Heart left ventricle (tissue), 16 donors: ENCODE measurements at regions not wholly inside any gene's neighbourhood (a gene's known extent, or its start where the extent isn't known, plus 50 kb on each side); places are given as distances from the start of the nearest gene placed in this dataset.

ENCODE experiments used
- ATAC-seq, 4 donors: fragments of 200-7000 bp; cut with Tn5 transposase; one replicate each; pipeline ENCODE4 v1.9.1; 2020 to 2022; ENCODE audit warnings: moderate library complexity in 4 of 4, mild to moderate bottlenecking in 3 of 4, moderate number of reproducible peaks in 1 of 4
- DNase-seq, 5 donors: peaks; one replicate each; pipeline ENCODE4 v3.0.0-alpha.2; 2020
- H3K27ac ChIP-seq, 12 donors: fragments of 200-600 bp; sonication (generic) in 4 of 12; one replicate each; pipeline versions ENCODE4 v1.5.0 to v1.8.0; 2016 to 2022; ENCODE audit warnings: mild to moderate bottlenecking in 2 of 12
- H3K27me3 ChIP-seq, 9 donors: fragments of 200-600 bp; sonication (generic) in 2 of 9; one replicate each; pipeline versions ENCODE4 v1.5.1 to v1.8.0; 2016 to 2022; ENCODE audit warnings: mild to moderate bottlenecking in 3 of 9
- H3K36me3 ChIP-seq, 9 donors: fragments of 200-600 bp; sonication (generic) in 2 of 9; one replicate each; pipeline versions ENCODE4 v1.5.0 to v1.8.0; 2018 to 2022; ENCODE audit warnings: mild to moderate bottlenecking in 2 of 9
- H3K4me1 ChIP-seq, 12 donors: fragments of 200-600 bp; sonication (generic) in 4 of 12; one replicate each; pipeline versions ENCODE4 v1.5.0 to v1.8.0; 2016 to 2022; ENCODE audit warnings: mild to moderate bottlenecking in 3 of 12
- H3K4me3 ChIP-seq, 12 donors: fragments of 200-600 bp; sonication (generic) in 4 of 12; one replicate each; pipeline versions ENCODE4 v1.5.0 to v1.8.0; 2017 to 2022; ENCODE audit warnings: mild to moderate bottlenecking in 9 of 12, moderate library complexity in 4 of 12
- H3K9me3 ChIP-seq, 12 donors: fragments of 200-600 bp; sonication (generic) in 4 of 12; one replicate each; pipeline versions ENCODE4 v1.5.0 to v1.8.0; 2016 to 2022; ENCODE audit warnings: mild to moderate bottlenecking in 1 of 12
- POLR2A ChIP-seq, 2 donors: fragments of 450-650 bp; IDR thresholded peaks; one replicate each; pipeline ENCODE4 v1.6.1; 2017; ENCODE audit warnings: antibody characterized with exemption in 2 of 2, mild to moderate bottlenecking in 2 of 2, moderate library complexity in 2 of 2
- WGBS, 4 donors: extraction: QIAGEN DNeasy Blood & Tissue Kit in 2 of 4; methylation state at CpG; one replicate each; pipeline versions ENCODE4 v1.1.5 to v1.1.7; 2013 to 2018; 5-methylcytosine and 5-hydroxymethylcytosine counted together
- intact Hi-C, 10 donors: fragments of 100-400 bp; cut with DNase I; formaldehyde crosslinking; loops; one replicate each; pipeline versions ENCODE4 v1.11.1 to v1.14.2; 2022
- TF ChIP-seq, protein P1 (sequence below), 12 donors: fragments of 200-600 bp; sonication (generic) in 4 of 12; IDR thresholded peaks; one replicate each; pipeline versions ENCODE4 v1.5.0 to v1.8.0; 2018 to 2022; ENCODE audit warnings: antibody characterized with exemption in 12 of 12, mild to moderate bottlenecking in 5 of 12
- donor health status: ischemic (EF 13 %, LVEDD 7.1; RV severe dilation, severe dysfunction).
- donor health status: healthy with polysubstance abuse.
- donor health status: DM: no; HTN: yes; CAD: no.
- donor health status: DM: no; HTN: no; CAD: no.
- donor health status: ischemic (EF 25% LVEDD 6.9; RV normal size, moderate dysfunction).
- donor health status: ischemic (EF 25% LVEDD 5.7; RV mildly dilated, moderate dysfunction).
- donor health status: healthy.
- donor health status: DM: yes; HTN: yes; CAD: no.
- donor health status: ischemic (EF 35%, LVEDD 5.7; RV mildly dilated, moderate dysfunction).
- donor health status: nonischemic (EF 11% LVEDD 7.7; RV severe dilation, severe dysfunction).
- donor health status: DM: yes; HTN: yes; CAD: no.
- donor health status: PGD.
- donor health status: ischemic (EF 29% LVEDD 5.4; RV normal size, mild dysfunction).
- donor health status: nonischemic (EF 23%, LVEDD 6.1; RV moderate dilation, normal function).

DNA sequence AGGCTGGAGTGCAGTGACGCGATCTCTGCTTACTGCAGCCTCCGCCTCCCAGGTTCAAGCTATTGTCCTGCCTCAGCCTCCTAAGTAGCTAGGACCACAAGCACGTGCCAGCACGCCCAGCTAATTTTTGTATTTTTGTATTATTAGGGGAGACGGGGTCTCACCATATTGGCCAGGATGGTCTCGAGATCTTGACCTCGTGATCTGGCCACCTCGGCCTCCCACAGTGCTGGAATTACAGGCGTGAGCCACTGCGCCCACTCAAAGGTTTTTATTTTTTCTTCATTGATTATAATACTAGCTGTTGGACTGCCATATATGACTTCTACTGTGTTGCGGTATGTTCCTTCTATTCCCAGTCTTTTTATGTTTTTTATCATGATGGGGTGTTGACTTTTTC is 569.7 kb upstream of the SLITRK6 start:
- TF ChIP-seq POLR2A (IDR thresholded peaks at IDR 0.05) = no peak
- TF ChIP-seq, protein P1, sequence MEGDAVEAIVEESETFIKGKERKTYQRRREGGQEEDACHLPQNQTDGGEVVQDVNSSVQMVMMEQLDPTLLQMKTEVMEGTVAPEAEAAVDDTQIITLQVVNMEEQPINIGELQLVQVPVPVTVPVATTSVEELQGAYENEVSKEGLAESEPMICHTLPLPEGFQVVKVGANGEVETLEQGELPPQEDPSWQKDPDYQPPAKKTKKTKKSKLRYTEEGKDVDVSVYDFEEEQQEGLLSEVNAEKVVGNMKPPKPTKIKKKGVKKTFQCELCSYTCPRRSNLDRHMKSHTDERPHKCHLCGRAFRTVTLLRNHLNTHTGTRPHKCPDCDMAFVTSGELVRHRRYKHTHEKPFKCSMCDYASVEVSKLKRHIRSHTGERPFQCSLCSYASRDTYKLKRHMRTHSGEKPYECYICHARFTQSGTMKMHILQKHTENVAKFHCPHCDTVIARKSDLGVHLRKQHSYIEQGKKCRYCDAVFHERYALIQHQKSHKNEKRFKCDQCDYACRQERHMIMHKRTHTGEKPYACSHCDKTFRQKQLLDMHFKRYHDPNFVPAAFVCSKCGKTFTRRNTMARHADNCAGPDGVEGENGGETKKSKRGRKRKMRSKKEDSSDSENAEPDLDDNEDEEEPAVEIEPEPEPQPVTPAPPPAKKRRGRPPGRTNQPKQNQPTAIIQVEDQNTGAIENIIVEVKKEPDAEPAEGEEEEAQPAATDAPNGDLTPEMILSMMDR (IDR thresholded peaks at IDR 0.05) = no peak

GRCh38 chr13:86377451-86377850 is 578.2 kb upstream of the SLITRK6 start:
- intact Hi-C loops = no loop called here
- TF ChIP-seq, protein P1 (IDR thresholded peaks at IDR 0.05) = no peak
- no peak for TF ChIP-seq POLR2A (IDR thresholded peaks at IDR 0.05)
- Histone ChIP-seq H3K4me3 (no peak overlapping the region), H3K4me1 (no peaks in the 10 kb centered on the region), H3K9me3 (no peaks in the 10 kb centered on the region), H3K27ac (no peak overlapping the region), H3K27me3 (no peaks in the 10 kb centered on the region), H3K36me3 (no peaks in the 10 kb centered on the region)
- DNase-seq (no peak), ATAC-seq (no peak)
- 55 to 68% (median 64%) methylated on average over 2 of the region's 2 CpGs for WGBS, 4 donors

More for the DNA sequence above, 569.7 kb upstream of the SLITRK6 start:
- H3K4me3 ChIP-seq = no peak overlapping the region
- no peak overlapping the region for H3K27ac ChIP-seq
- no peaks in the 10 kb centered on the region for H3K4me1 ChIP-seq
- intact Hi-C loops = no loop called here
- ATAC-seq = no peak
- WGBS, 4 donors = 88 to 94% (median 90%) methylated on average over 12 of the region's 12 CpGs
- H3K9me3 ChIP-seq = peaks cover 0 to 6% (median 0%) of the 10 kb centered on the region in 12 donors
- H3K36me3 ChIP-seq = no peaks in the 10 kb centered on the region
- no peaks in the 10 kb centered on the region for H3K27me3 ChIP-seq
- no peak for DNase-seq

- no peak for ATAC-seq
- no peaks in the 10 kb centered on the region for H3K36me3 ChIP-seq
- no peak for TF ChIP-seq POLR2A (IDR thresholded peaks at IDR 0.05)
- TF ChIP-seq, protein P1 (IDR thresholded peaks at IDR 0.05) = no peak
- 76 to 83% (median 80%) methylated on average over 2 of the region's 2 CpGs for WGBS, 4 donors
- H3K27me3 ChIP-seq = no peaks in the 10 kb centered on the region
- H3K27ac ChIP-seq = no peak overlapping the region
- H3K9me3 ChIP-seq = no peaks in the 10 kb centered on the region
- no peak for DNase-seq
- intact Hi-C loops = no loop called here
- H3K4me1 ChIP-seq = no peaks in the 10 kb centered on the region
- H3K4me3 ChIP-seq = no peak overlapping the region
Measured at GRCh38 chr13:86378628-86379027, 579.4 kb upstream of the SLITRK6 start.

GRCh38 chr13:86383151-86383550 is 583.9 kb upstream of the SLITRK6 start:
- Histone ChIP-seq H3K27me3 (no peaks in the 10 kb centered on the region), H3K9me3 (no peaks in the 10 kb centered on the region), H3K36me3 (no peaks in the 10 kb centered on the region), H3K4me1 (no peaks in the 10 kb centered on the region), H3K27ac (no peak overlapping the region), H3K4me3 (no peak overlapping the region)
- DNase-seq (no peak), ATAC-seq (no peak)
- 67 to 81% (median 78%) methylated on average over 3 to 4 of the region's 4 CpGs for WGBS, 4 donors
- no peak for TF ChIP-seq POLR2A (IDR thresholded peaks at IDR 0.05)
- TF ChIP-seq, protein P1 (IDR thresholded peaks at IDR 0.05) = no peak
- intact Hi-C loops = no loop called here
